ENCODE measurements at regions not wholly inside any gene's neighbourhood (a gene's known extent, or its start where the extent isn't known, plus 50 kb on each side); places are given as distances from the start of the nearest gene placed in this dataset.
A peak's percentile ranks its signal among the peaks of the same experiment; 100 is the strongest.

DNA sequence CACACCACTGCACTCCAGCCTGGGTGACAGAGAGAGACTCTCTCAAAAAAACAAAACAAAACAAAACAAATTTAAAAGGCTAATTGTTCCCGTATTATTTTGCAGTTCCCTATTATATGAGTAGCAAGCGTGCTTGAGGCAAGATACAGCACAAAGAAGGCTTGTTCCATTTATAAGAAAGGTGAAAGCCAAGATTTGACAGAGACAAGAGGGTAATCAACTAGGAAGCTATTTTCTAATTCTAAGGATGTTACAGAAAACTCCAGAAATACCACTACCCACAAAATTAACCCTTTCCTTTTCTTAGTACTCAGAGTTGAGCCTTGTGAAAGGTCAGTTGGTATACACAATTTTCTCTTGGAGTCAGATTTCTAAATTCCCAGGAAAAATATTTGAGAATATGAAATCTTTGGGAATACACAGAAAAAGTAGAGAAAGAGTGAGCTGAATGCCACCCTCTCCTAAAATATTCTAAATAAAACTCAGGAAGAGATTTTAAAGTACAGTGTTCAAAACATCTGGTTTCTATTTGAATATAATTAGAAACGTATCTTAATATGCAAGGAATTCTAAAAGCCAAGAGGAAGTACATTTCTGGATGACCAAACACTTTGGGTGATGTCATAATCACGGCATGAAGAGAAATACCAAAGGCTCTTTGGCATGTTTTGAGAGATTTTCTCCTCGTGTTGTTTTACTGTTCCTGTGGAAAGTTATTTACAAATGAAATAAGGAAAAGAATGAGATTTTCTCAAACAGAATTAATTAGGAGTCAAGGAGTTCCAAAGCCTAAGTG lies 63.0 kb upstream of the FLT1 start:
- H3K9me3 ChIP-seq (ENCODE audit: control insufficient read depth in 2 of 2, insufficient read depth in 1 of 2, low read depth in 1 of 2, low read length in 1 of 2): no peaks in the 10 kb centered on the region
- H3K4me3 ChIP-seq (ENCODE audit: low read depth in 1 of 3, low read length in 3 of 3): no peak overlapping the region
- no peak overlapping the region for H3K27ac ChIP-seq (ENCODE audit: low read depth in 1 of 3, low read length in 2 of 3)
- 54 to 66% (median 56%) methylated on average over 5 of the region's 5 CpGs for WGBS, 3 donors
- no peaks in the 10 kb centered on the region for H3K4me1 ChIP-seq (ENCODE audit: control insufficient read depth in 3 of 3, insufficient read depth in 2 of 3, low read depth in 1 of 3, low read length in 2 of 3)
- no peaks in the 10 kb centered on the region for H3K36me3 ChIP-seq (ENCODE audit: control insufficient read depth in 3 of 3, insufficient read depth in 2 of 3, low read depth in 1 of 3, low read length in 3 of 3)
- DNase-seq: no peak
- H3K27me3 ChIP-seq (ENCODE audit: control insufficient read depth in 3 of 3, insufficient read depth in 3 of 3, low read length in 3 of 3): no peaks in the 10 kb centered on the region
- FAIRE-seq: no peak

DNA sequence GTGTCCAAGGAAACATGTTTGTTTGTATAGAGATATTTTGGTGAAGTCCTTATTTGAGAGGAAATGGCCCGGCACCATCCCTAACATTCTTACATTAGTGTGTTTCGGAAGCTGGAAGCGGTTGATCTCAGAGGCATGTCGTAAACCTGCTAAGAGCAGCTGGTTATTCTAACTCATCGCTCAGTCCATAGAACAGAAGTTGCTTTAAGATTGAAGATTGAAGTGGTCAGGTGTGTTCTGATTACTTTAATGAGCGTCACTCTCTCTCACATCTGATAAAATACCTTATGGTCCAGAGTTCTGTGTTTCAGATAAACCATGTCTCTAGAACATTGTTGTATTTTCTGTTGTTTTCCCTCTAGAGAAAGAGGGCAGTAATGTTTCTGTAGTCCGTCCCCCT lies 60.2 kb upstream of the FLT1 start:
- no peaks in the 10 kb centered on the region for H3K9me3 ChIP-seq (ENCODE audit: control insufficient read depth in 2 of 2, insufficient read depth in 1 of 2, low read depth in 1 of 2, low read length in 1 of 2)
- H3K4me1 ChIP-seq (ENCODE audit: control insufficient read depth in 3 of 3, insufficient read depth in 2 of 3, low read depth in 1 of 3, low read length in 2 of 3): no peaks in the 10 kb centered on the region
- no peaks in the 10 kb centered on the region for H3K36me3 ChIP-seq (ENCODE audit: control insufficient read depth in 3 of 3, insufficient read depth in 2 of 3, low read depth in 1 of 3, low read length in 3 of 3)
- H3K27ac ChIP-seq (ENCODE audit: low read depth in 1 of 3, low read length in 2 of 3): no peak overlapping the region
- WGBS, 3 donors: 26 to 52% (median 48%) methylated on average over 7 of the region's 7 CpGs
- H3K4me3 ChIP-seq (ENCODE audit: low read depth in 1 of 3, low read length in 3 of 3): no peak overlapping the region
- H3K27me3 ChIP-seq (ENCODE audit: control insufficient read depth in 3 of 3, insufficient read depth in 3 of 3, low read length in 3 of 3): no peaks in the 10 kb centered on the region
- DNase-seq (peak; percentile 45 to 61), FAIRE-seq (no peak)

DNA sequence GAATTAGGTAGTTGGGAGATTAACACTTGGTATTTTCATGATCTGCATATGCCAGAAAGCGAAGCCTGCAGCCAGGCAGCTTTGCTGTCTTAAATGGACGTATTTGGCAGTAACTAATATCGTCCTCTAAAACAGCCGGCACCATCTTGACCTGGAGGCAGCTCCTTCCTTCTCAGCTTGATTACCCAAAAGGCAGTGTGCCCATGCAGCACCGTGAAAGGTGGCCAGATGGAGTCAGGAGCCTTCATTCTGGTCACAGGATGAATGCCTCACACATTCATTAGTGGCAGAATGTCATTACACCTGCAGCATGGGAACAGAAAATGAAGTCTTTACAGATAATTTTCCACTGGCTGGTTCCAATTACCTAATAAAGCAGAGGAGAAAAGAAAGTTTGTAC lies 59.0 kb upstream of the FLT1 start:
- WGBS, 3 donors: 83 to 90% (median 89%) methylated on average over 5 of the region's 5 CpGs
- Histone ChIP-seq H3K36me3 (ENCODE audit: control insufficient read depth in 3 of 3, insufficient read depth in 2 of 3, low read depth in 1 of 3, low read length in 3 of 3) (no peaks in the 10 kb centered on the region), H3K27ac (ENCODE audit: low read depth in 1 of 3, low read length in 2 of 3) (no peak overlapping the region)

GRCh38 chr13:28552288-28552687 lies 57.4 kb upstream of the FLT1 start:
- no peak overlapping the region for H3K27ac ChIP-seq (ENCODE audit: low read depth in 1 of 3, low read length in 2 of 3)
- no peak overlapping the region for H3K4me3 ChIP-seq (ENCODE audit: low read depth in 1 of 3, low read length in 3 of 3)
- FAIRE-seq (no peak), DNase-seq (no peak)
- H3K4me1 ChIP-seq (ENCODE audit: control insufficient read depth in 3 of 3, insufficient read depth in 2 of 3, low read depth in 1 of 3, low read length in 2 of 3): peaks cover 0 to 8% (median 2%) of the 10 kb centered on the region in 3 donors
- WGBS, 3 donors: 32 to 43% (median 38%) methylated on average over 1 of the region's 1 CpG
- H3K9me3 ChIP-seq (ENCODE audit: control insufficient read depth in 2 of 2, insufficient read depth in 1 of 2, low read depth in 1 of 2, low read length in 1 of 2): no peaks in the 10 kb centered on the region
- no peaks in the 10 kb centered on the region for H3K36me3 ChIP-seq (ENCODE audit: control insufficient read depth in 3 of 3, insufficient read depth in 2 of 3, low read depth in 1 of 3, low read length in 3 of 3)
- no peaks in the 10 kb centered on the region for H3K27me3 ChIP-seq (ENCODE audit: control insufficient read depth in 3 of 3, insufficient read depth in 3 of 3, low read length in 3 of 3)

More for the DNA sequence above, 59.0 kb upstream of the FLT1 start:
- no peaks in the 10 kb centered on the region for H3K9me3 ChIP-seq (ENCODE audit: control insufficient read depth in 2 of 2, insufficient read depth in 1 of 2, low read depth in 1 of 2, low read length in 1 of 2)
- DNase-seq: no peak
- H3K4me3 ChIP-seq (ENCODE audit: low read depth in 1 of 3, low read length in 3 of 3): no peak overlapping the region
- H3K4me1 ChIP-seq (ENCODE audit: control insufficient read depth in 3 of 3, insufficient read depth in 2 of 3, low read depth in 1 of 3, low read length in 2 of 3): peaks cover 0 to 1% (median under 1%) of the 10 kb centered on the region in 3 donors
- no peak for FAIRE-seq
- no peaks in the 10 kb centered on the region for H3K27me3 ChIP-seq (ENCODE audit: control insufficient read depth in 3 of 3, insufficient read depth in 3 of 3, low read length in 3 of 3)

DNA sequence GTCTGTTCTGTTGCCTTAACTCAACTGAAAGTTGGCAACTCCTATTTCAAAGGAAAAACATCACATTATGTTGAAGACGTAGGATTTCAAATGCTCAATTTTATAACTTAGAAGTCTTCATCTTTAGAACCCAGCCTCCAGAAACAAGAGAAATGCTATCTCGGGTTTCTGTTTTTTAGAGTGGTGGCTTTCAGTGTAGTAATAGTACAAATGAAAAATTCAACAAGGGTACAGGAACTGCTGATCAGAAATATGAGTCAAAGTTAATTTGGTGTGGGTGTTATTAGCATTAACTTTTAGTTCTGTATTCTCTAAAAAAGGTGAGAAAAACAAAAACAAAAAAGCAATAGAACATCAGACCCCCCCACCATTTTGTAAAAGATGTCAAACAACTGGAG lies 56.6 kb upstream of the FLT1 start:
- Histone ChIP-seq H3K27me3 (ENCODE audit: control insufficient read depth in 3 of 3, insufficient read depth in 3 of 3, low read length in 3 of 3) (no peaks in the 10 kb centered on the region), H3K4me3 (ENCODE audit: low read depth in 1 of 3, low read length in 3 of 3) (no peak overlapping the region), H3K36me3 (ENCODE audit: control insufficient read depth in 3 of 3, insufficient read depth in 2 of 3, low read depth in 1 of 3, low read length in 3 of 3) (no peaks in the 10 kb centered on the region), H3K27ac (ENCODE audit: low read depth in 1 of 3, low read length in 2 of 3) (no peak overlapping the region), H3K9me3 (ENCODE audit: control insufficient read depth in 2 of 2, insufficient read depth in 1 of 2, low read depth in 1 of 2, low read length in 1 of 2) (no peaks in the 10 kb centered on the region), H3K4me1 (ENCODE audit: control insufficient read depth in 3 of 3, insufficient read depth in 2 of 3, low read depth in 1 of 3, low read length in 2 of 3) (peaks cover 0 to 8% (median 2%) of the 10 kb centered on the region in 3 donors)
- DNase-seq (no peak), FAIRE-seq (no peak)
- 77 to 90% (median 85%) methylated on average over 2 of the region's 2 CpGs for WGBS, 3 donors

DNA sequence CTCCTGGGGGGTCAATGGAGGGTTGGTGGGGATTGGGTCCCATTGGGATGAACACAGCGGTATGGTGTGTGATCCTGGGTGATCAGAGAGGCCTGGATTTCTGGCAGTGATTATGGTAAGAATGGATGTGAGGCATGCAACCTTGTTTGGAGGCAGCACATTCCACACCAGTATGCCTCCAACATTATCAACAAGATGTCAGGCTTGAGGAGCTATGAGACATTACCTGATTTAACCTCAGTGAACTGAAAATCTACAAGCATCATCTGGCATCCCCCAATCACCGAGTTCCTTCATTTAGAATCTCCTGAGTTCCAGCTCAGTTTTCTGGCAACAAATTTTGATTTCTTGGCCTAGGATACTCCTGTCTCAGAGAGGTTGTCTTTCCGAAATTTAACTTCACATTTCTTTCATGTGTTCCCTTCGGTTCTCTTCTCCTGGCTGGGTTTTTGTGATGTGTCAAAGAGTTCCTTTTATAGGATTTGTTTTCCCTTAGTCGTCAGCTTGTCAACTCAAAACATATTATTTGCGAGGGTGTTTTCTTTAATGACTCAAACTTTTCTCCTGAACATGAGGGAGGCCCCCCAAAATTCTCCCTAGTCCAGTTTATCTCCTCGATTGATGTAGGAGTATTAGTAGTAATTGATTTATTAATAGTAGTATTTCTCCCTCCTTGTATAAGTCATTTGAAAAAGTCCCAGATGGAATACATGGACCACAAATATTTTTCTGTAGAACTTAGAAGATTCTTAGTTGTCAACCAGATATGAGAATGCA lies 56.0 kb upstream of the FLT1 start:
- H3K36me3 ChIP-seq (ENCODE audit: control insufficient read depth in 3 of 3, insufficient read depth in 2 of 3, low read depth in 1 of 3, low read length in 3 of 3): no peaks in the 10 kb centered on the region
- 70 to 84% (median 82%) methylated on average over 7 of the region's 7 CpGs for WGBS, 3 donors
- no peak for FAIRE-seq

GRCh38 chr13:28550091-28550490 lies 55.2 kb upstream of the FLT1 start:
- Histone ChIP-seq H3K27me3 (ENCODE audit: control insufficient read depth in 3 of 3, insufficient read depth in 3 of 3, low read length in 3 of 3) (no peaks in the 10 kb centered on the region), H3K4me1 (ENCODE audit: control insufficient read depth in 3 of 3, insufficient read depth in 2 of 3, low read depth in 1 of 3, low read length in 2 of 3) (peaks cover 0 to 12% (median 2%) of the 10 kb centered on the region in 3 donors), H3K4me3 (ENCODE audit: low read depth in 1 of 3, low read length in 3 of 3) (no peak overlapping the region), H3K36me3 (ENCODE audit: control insufficient read depth in 3 of 3, insufficient read depth in 2 of 3, low read depth in 1 of 3, low read length in 3 of 3) (no peaks in the 10 kb centered on the region), H3K9me3 (ENCODE audit: control insufficient read depth in 2 of 2, insufficient read depth in 1 of 2, low read depth in 1 of 2, low read length in 1 of 2) (no peaks in the 10 kb centered on the region), H3K27ac (ENCODE audit: low read depth in 1 of 3, low read length in 2 of 3) (no peak overlapping the region)
- FAIRE-seq: no peak
- 85 to 96% (median 86%) methylated on average over 3 of the region's 3 CpGs for WGBS, 3 donors
- DNase-seq: no peak

More for the DNA sequence above, 56.0 kb upstream of the FLT1 start:
- Histone ChIP-seq H3K4me3 (ENCODE audit: low read depth in 1 of 3, low read length in 3 of 3) (no peak overlapping the region), H3K27ac (ENCODE audit: low read depth in 1 of 3, low read length in 2 of 3) (no peak overlapping the region), H3K27me3 (ENCODE audit: control insufficient read depth in 3 of 3, insufficient read depth in 3 of 3, low read length in 3 of 3) (no peaks in the 10 kb centered on the region), H3K4me1 (ENCODE audit: control insufficient read depth in 3 of 3, insufficient read depth in 2 of 3, low read depth in 1 of 3, low read length in 2 of 3) (peaks cover 0 to 11% (median 2%) of the 10 kb centered on the region in 3 donors), H3K9me3 (ENCODE audit: control insufficient read depth in 2 of 2, insufficient read depth in 1 of 2, low read depth in 1 of 2, low read length in 1 of 2) (no peaks in the 10 kb centered on the region)
- DNase-seq: no peak

DNA sequence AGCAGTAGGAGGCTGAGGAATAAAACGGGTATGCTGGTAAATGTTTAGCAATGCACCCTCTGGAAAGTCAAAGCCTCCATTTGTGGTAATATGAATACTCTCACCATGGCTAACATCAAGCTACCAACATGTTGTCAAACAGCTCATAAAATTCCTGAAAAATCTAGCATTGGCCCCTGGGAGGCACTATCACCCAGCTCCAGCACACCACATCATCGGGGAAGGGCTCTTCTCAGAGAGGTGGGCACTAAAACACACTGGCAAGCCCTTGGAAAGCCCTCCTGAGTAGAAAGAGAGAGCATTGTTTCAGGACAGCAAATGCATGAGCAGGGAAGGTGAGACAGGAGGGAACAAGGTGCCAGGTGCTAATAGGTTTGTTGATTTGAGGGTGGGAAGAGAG lies 53.9 kb upstream of the FLT1 start:
- DNase-seq (no peak), FAIRE-seq (no peak)
- Histone ChIP-seq H3K9me3 (ENCODE audit: control insufficient read depth in 2 of 2, insufficient read depth in 1 of 2, low read depth in 1 of 2, low read length in 1 of 2) (peaks cover 0 to 9% of the 10 kb centered on the region in 2 donors), H3K27ac (ENCODE audit: low read depth in 1 of 3, low read length in 2 of 3) (no peak overlapping the region), H3K27me3 (ENCODE audit: control insufficient read depth in 3 of 3, insufficient read depth in 3 of 3, low read length in 3 of 3) (no peaks in the 10 kb centered on the region), H3K36me3 (ENCODE audit: control insufficient read depth in 3 of 3, insufficient read depth in 2 of 3, low read depth in 1 of 3, low read length in 3 of 3) (no peaks in the 10 kb centered on the region), H3K4me3 (ENCODE audit: low read depth in 1 of 3, low read length in 3 of 3) (no peak overlapping the region), H3K4me1 (ENCODE audit: control insufficient read depth in 3 of 3, insufficient read depth in 2 of 3, low read depth in 1 of 3, low read length in 2 of 3) (peaks cover 0 to 14% (median 2%) of the 10 kb centered on the region in 3 donors)
- 54 to 60% (median 59%) methylated on average over 2 of the region's 2 CpGs for WGBS, 3 donors

Data from small intestine (tissue), 7 donors.